Left lung (tissue), 4 donors: ENCODE measurements at regions not wholly inside any gene's neighbourhood (a gene's known extent, or its start where the extent isn't known, plus 50 kb on each side); places are given as distances from the start of the nearest gene placed in this dataset.

Experiments used
- ATAC-seq: fragments of 200-7000 bp; cut with Tn5 transposase; one replicate; pipeline ENCODE4 v1.9.1; 2020; ENCODE audit warnings: moderate library complexity
- DNase-seq, 4 donors: peaks; one replicate each; pipeline ENCODE4 v3.0.0-alpha.2; 2013 to 2020
- H3K27ac ChIP-seq, 2 donors: fragments of 200-600 bp; sonication (generic) in 1 of 2; one replicate each; pipeline versions ENCODE4 v1.5.0 to v1.8.0; 2020 to 2021
- H3K27me3 ChIP-seq, 2 donors: fragments of 200-600 bp; sonication (generic) in 1 of 2; one replicate each; pipeline versions ENCODE4 v1.5.0 to v1.8.0; 2020 to 2021
- H3K36me3 ChIP-seq, 2 donors: fragments of 200-600 bp; sonication (generic) in 1 of 2; one replicate each; pipeline versions ENCODE4 v1.5.0 to v1.8.0; 2020 to 2021
- H3K4me1 ChIP-seq, 2 donors: fragments of 200-600 bp; one replicate each; pipeline ENCODE4 v1.8.0; 2021
- H3K4me3 ChIP-seq, 2 donors: fragments of 200-600 bp; sonication (generic) in 1 of 2; one replicate each; pipeline versions ENCODE4 v1.5.0 to v1.8.0; 2020 to 2021; ENCODE audit warnings: mild to moderate bottlenecking in 1 of 2
- H3K9me3 ChIP-seq, 2 donors: fragments of 200-600 bp; sonication (generic) in 1 of 2; one replicate each; pipeline versions ENCODE4 v1.5.0 to v1.8.0; 2020 to 2021
- CTCF ChIP-seq, 2 donors: fragments of 200-600 bp; sonication (generic) in 1 of 2; IDR thresholded peaks; one replicate each; pipeline versions ENCODE4 v1.5.0 to v1.8.0; 2021; ENCODE audit warnings: antibody characterized with exemption in 2 of 2
- intact Hi-C, 2 donors: fragments of 100-400 bp; cut with DNase I; formaldehyde crosslinking; loops; one replicate each; pipeline versions ENCODE4 v1.11.2 to v1.14.2; 2022
- donor health status: DM: no; HTN: yes; CAD: no.
- donor health status: DM: no; HTN: no; CAD: no.

DNA sequence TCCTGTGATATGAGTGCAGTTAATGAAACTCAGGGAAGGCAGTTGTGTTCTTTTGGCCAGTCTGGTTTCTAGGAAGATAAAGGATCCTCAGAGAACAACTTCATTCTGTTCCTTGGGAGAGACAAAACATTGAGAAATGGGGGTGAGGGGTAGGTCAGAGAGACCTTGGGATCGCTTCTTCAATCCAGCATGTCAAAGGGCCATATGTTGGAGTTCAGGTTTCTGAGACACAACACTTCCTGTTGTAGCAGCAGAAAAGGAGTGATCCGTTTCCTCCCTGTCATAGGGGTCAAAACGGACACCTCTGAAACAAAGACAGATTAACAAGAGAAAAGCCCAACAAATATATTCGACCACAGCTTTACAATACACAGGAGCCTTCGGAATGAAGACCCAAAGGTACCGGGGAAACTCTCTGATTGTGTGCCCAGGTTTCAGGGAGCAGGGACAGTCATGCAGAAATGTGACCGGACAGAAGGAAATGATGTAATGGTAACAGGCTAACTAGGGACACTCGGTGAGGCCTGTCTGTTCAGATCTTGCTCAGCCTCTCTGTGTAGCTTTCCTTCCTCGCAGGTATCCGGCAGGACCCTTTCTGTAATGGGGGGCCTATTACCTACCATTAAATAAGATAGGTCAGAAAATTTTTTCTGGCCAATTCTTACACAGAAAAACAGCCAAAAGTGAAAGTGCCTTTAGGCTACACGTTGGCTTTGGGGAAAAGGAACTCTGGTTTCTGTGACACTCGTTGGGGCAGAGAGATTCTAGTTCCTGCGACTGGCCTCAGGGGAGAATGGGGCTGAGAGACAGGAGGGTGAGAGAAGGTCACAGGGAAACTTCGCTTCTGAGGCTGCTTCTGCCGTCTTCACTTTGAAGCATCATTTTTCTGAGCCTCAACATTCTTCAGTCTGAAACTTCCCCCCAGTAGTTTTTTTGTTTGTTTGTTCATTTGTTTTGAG lies 103.3 kb upstream of the TLR3 start:
- Histone ChIP-seq H3K36me3 (no peaks in the 10 kb centered on the region), H3K27ac (peak overlapping the region in 1 of 2 donors; percentile 16), H3K4me1 (no peaks in the 10 kb centered on the region), H3K27me3 (no peaks in the 10 kb centered on the region), H3K9me3 (peaks cover 0 to 2% of the 10 kb centered on the region in 2 donors), H3K4me3 (no peak overlapping the region)
- ATAC-seq = no peak
- TF ChIP-seq CTCF (IDR thresholded peaks at IDR 0.05) = no peak
- DNase-seq = no peak
- intact Hi-C loops = no loop called here

GRCh38 chr4:185966549-185966948 lies 102.4 kb upstream of the TLR3 start:
- H3K9me3 ChIP-seq = peaks cover 0 to 2% of the 10 kb centered on the region in 2 donors
- no peaks in the 10 kb centered on the region for H3K36me3 ChIP-seq
- TF ChIP-seq CTCF (IDR thresholded peaks at IDR 0.05) = no peak
- H3K27me3 ChIP-seq = no peaks in the 10 kb centered on the region
- no peak overlapping the region for H3K27ac ChIP-seq
- ATAC-seq (no peak), DNase-seq (no peak)
- no peaks in the 10 kb centered on the region for H3K4me1 ChIP-seq
- intact Hi-C loops = no loop called here
- no peak overlapping the region for H3K4me3 ChIP-seq

DNA sequence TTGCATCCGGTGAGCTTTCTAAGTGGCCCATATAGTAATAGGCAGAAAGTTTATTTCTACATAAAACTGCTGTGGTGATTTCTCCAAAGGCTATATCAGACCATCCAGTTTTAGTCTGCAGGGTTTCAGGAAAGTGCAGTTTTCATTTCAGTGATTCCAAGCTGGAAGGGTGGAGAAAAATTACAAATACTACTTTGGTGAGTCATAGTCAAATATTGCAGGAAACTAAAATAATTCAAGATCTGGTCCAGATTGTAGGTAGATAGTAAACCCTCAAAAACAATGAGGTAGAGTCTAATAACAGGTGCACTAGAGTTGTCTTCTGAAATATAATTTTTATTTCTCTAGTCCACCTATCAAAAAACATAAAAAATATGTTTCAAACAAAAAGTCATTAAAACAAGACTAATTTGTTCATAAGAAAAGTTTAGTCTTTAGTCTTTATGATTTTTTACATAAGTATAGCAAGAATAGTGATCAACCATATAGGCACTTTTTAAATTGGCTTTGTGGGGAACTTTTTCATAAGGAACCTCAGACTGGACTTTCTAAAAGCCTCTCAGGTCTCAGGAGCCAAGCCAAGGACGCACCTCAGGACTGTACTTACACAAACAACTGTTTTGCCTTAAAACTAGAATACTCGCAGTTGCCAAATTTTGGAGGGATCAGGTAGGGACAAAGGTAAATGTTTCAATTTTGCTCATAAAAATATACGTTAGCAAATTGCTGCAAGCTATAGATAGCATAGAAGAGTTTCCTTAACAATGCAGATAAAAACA lies 101.8 kb upstream of the TLR3 start:
- no peak overlapping the region for H3K4me3 ChIP-seq
- H3K9me3 ChIP-seq = peaks cover 0 to 2% of the 10 kb centered on the region in 2 donors
- DNase-seq (no peak), ATAC-seq (no peak)
- H3K36me3 ChIP-seq = no peaks in the 10 kb centered on the region
- no peak overlapping the region for H3K27ac ChIP-seq
- H3K4me1 ChIP-seq = no peaks in the 10 kb centered on the region
- TF ChIP-seq CTCF (IDR thresholded peaks at IDR 0.05) = no peak
- H3K27me3 ChIP-seq = no peaks in the 10 kb centered on the region
- intact Hi-C loops = no loop called here

DNA sequence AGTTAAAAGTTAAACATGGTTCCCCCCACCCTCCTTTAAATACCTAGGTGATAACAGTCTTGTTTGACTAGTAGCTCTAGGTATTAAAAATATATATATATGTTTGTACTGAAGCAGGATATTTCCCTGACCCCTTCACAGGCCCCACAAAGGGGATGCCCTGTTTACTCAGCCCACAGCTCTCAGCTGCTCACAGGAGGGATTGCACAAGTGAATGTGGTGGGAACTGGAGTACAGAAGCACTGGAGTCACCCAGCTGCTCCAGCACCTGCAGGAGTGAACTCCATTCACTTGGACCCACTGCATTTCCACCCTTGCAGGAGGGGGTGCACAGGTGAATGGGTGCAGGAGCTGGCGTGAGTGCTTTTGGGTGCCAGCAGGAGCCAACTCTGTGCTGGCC lies 99.3 kb upstream of the TLR3 start:
- Histone ChIP-seq H3K36me3 (no peaks in the 10 kb centered on the region), H3K27ac (no peak overlapping the region), H3K9me3 (peaks cover 0 to 2% of the 10 kb centered on the region in 2 donors), H3K27me3 (no peaks in the 10 kb centered on the region), H3K4me3 (no peak overlapping the region), H3K4me1 (no peaks in the 10 kb centered on the region)
- ATAC-seq (no peak), DNase-seq (no peak)
- intact Hi-C loops = no loop called here
- TF ChIP-seq CTCF (IDR thresholded peaks at IDR 0.05) = no peak
